Upper lobe of left lung (tissue), 4 donors: ENCODE measurements at regions not wholly inside any gene's neighbourhood (a gene's known extent, or its start where the extent isn't known, plus 50 kb on each side); places are given as distances from the start of the nearest gene placed in this dataset.

Experiments used
- CTCF ChIP-seq, 6 experiments: fragments of 450-650 bp in 4 of 6; fragments of 200-600 bp in 2 of 6; sonication (generic) in 2 of 6; IDR thresholded peaks; one replicate each; pipeline ENCODE4 v1.5.1; 2016 to 2019; ENCODE audit warnings: antibody characterized with exemption in 6 of 6
- EP300 ChIP-seq, 4 donors: sonication (generic); formaldehyde crosslinking; IDR thresholded peaks; one replicate each; pipeline ENCODE4 v1.5.1; 2017; ENCODE audit warnings: antibody characterized with exemption in 4 of 4, control low read depth in 2 of 4
- POLR2A ChIP-seq, 4 donors: fragments of 450-650 bp; IDR thresholded peaks; one replicate each; pipeline ENCODE4 v1.5.1; 2016 to 2017; ENCODE audit warnings: antibody characterized with exemption in 4 of 4, mild to moderate bottlenecking in 2 of 4
- POLR2AphosphoS5 ChIP-seq, 2 donors: sonication (generic); formaldehyde crosslinking; IDR thresholded peaks; one replicate each; pipeline ENCODE4 v1.5.1; 2017; ENCODE audit warnings: antibody characterized with exemption in 2 of 2

- TF ChIP-seq CTCF (IDR thresholded peaks at IDR 0.05) (no peak), POLR2A (IDR thresholded peaks at IDR 0.05) (no peak), EP300 (IDR thresholded peaks at IDR 0.05) (no peak), POLR2AphosphoS5 (IDR thresholded peaks at IDR 0.05) (no peak)
Measured at GRCh38 chr20:59508729-59509128, 95.6 kb upstream of the PHACTR3 start.
